ENCODE measurements at regions not wholly inside any gene's neighbourhood (a gene's known extent, or its start where the extent isn't known, plus 50 kb on each side); places are given as distances from the start of the nearest gene placed in this dataset.

GRCh38 chr4:173714456-173714855 lies 184.4 kb upstream of the HAND2 start:
- no peak for DNase-seq (ENCODE audit: low read depth, low spot score)
- no peak for TF ChIP-seq CTCF (IDR thresholded peaks at IDR 0.05; ENCODE audit: insufficient read depth, low read length, missing control alignments)
- CTCF ChIA-PET = no interaction called here
- H3K4me3 ChIP-seq (ENCODE audit: low read depth, low read length) = no peak overlapping the region
- POLR2A ChIA-PET = no interaction called here

GRCh38 chr4:173713026-173713425 lies 183.0 kb upstream of the HAND2 start:
- no peak for DNase-seq (ENCODE audit: low read depth, low spot score)
- POLR2A ChIA-PET = no interaction called here
- no peak for TF ChIP-seq CTCF (IDR thresholded peaks at IDR 0.05; ENCODE audit: insufficient read depth, low read length, missing control alignments)
- no peak overlapping the region for H3K4me3 ChIP-seq (ENCODE audit: low read depth, low read length)
- CTCF ChIA-PET = no interaction called here

- ChIA-PET POLR2A (no interaction called here), CTCF (no interaction called here)
- TF ChIP-seq CTCF (IDR thresholded peaks at IDR 0.05; ENCODE audit: insufficient read depth, low read length, missing control alignments) = no peak
- DNase-seq (ENCODE audit: low read depth, low spot score) = no peak
- no peak overlapping the region for H3K4me3 ChIP-seq (ENCODE audit: low read depth, low read length)
Measured at GRCh38 chr4:173707658-173708419, 177.8 kb upstream of the HAND2 start.

GRCh38 chr4:173704201-173704600 lies 174.2 kb upstream of the HAND2 start:
- TF ChIP-seq CTCF (IDR thresholded peaks at IDR 0.05; ENCODE audit: insufficient read depth, low read length, missing control alignments) = no peak
- no peak for DNase-seq (ENCODE audit: low read depth, low spot score)
- CTCF ChIA-PET = no interaction called here
- H3K4me3 ChIP-seq (ENCODE audit: low read depth, low read length) = no peak overlapping the region
- POLR2A ChIA-PET = no interaction called here

- TF ChIP-seq CTCF (IDR thresholded peaks at IDR 0.05; ENCODE audit: insufficient read depth, low read length, missing control alignments) = no peak
- no peak for DNase-seq (ENCODE audit: low read depth, low spot score)
- H3K4me3 ChIP-seq (ENCODE audit: low read depth, low read length) = no peak overlapping the region
- ChIA-PET CTCF (no interaction called here), POLR2A (no interaction called here)
Measured at GRCh38 chr4:173703021-173703420, 173.0 kb upstream of the HAND2 start.

GRCh38 chr4:173700650-173701049 lies 170.6 kb upstream of the HAND2 start:
- no peak for TF ChIP-seq CTCF (IDR thresholded peaks at IDR 0.05; ENCODE audit: insufficient read depth, low read length, missing control alignments)
- ChIA-PET CTCF (no interaction called here), POLR2A (no interaction called here)

More at GRCh38 chr4:173700650-173701049, 170.6 kb upstream of the HAND2 start:
- no peak overlapping the region for H3K4me3 ChIP-seq (ENCODE audit: low read depth, low read length)
- DNase-seq (ENCODE audit: low read depth, low spot score) = no peak

All from AG04449 (cell line).